ENCODE measurements at regions not wholly inside any gene's neighbourhood (a gene's known extent, or its start where the extent isn't known, plus 50 kb on each side); places are given as distances from the start of the nearest gene placed in this dataset.

DNA sequence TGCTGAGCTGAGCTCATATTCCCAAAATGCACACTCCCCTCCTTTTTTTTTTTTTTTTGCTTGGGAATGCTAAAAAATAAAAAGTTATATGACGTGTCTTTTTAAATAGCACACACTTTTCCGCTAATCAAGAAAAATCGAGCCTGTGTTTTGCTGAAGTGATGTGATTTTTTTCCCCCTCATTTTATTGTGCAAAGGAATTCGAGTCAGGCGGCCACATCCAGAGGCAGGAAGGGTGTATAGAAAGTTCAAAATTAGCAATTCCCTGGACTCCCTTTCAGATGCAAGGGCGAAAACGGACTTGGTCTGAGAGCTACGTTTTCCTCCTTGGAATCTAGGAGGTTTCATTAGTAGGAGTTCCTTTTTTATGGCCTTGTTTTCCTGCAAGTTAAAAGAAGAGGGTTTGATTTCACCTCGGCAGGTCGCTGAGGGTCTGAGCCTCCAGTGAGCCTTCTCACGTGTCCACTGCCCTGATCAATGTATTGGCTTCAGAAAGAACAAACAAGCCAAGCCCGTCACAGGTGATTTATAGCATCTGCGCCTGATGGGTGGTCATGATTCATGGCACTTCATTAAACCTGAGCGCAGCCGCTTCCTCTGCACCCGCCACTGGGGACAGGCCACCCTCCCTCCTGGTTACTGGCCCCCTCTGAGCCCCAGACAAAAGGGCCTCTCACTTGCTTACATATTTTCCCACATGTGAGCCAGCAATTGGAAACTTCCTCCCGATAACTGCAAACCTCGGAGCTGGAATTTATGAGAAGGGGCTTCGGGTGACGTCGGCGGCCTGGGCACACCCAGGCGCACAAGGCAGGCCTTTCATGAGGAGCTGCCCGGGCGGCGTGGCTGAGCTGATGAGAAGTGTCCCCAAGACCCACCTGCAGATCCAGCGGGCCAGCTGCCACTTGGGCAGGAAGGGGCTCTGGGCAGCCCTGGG is 64.4 kb upstream of the LINC01488 start:
- TF ChIP-seq CTCF (IDR thresholded peaks at IDR 0.05; ENCODE audit: insufficient read depth, low read depth, low read length), result no peak
- no peak for TF ChIP-seq EZH2 (IDR thresholded peaks at IDR 0.05; ENCODE audit: insufficient read depth, low read length)

All from astrocyte (in vitro differentiated cells and primary cell).